ENCODE measurements at regions not wholly inside any gene's neighbourhood (a gene's known extent, or its start where the extent isn't known, plus 50 kb on each side); places are given as distances from the start of the nearest gene placed in this dataset.

DNA sequence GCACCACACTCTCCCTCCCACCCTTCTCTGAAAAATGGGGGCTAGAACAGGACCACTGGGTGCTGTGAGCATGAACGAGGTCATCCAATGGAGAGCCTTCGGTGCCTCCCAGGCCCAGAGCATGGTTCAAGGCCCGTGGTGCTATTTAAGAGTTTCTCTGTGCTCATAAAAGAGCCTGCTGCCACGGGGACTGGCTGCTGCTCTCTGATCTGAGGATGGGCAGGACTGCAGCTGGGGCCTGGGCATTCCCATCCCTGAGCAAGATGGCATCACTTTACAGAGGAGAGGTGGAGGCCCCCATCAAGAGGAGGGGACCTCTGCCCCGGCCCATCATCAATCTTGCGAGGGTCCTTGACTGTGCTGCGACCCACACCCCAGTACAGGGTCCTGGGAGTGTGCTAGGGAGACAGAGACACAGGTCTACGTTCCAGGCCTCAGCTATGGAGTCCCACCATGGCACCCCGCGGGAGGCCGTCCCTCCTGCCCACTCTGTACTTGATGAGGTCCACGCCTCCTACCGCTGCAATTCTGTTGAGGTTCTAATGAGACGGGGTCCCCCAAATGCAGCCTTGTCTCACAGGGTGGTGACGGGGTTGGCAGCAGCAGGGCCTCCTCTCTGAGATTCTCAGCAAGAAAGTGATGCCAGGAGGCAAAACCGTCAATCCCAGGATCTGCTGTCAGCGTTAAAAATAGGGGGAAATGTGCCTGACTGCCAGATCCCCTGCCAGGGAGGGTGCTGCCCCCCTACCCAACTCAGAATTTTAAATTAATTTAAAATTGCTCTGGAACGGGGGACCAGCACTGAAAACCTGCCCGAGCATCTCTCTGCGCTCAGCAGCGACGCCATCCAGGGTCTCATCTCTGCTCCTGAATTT, 405.4 kb downstream of the SHANK2 start:
- TF ChIP-seq TAF1 (IDR thresholded peaks at IDR 0.05; ENCODE audit: low read depth) = no peak
- TF ChIP-seq, protein P1, sequence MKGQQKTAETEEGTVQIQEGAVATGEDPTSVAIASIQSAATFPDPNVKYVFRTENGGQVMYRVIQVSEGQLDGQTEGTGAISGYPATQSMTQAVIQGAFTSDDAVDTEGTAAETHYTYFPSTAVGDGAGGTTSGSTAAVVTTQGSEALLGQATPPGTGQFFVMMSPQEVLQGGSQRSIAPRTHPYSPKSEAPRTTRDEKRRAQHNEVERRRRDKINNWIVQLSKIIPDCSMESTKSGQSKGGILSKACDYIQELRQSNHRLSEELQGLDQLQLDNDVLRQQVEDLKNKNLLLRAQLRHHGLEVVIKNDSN (IDR thresholded peaks at IDR 0.05) = no peak

DNA sequence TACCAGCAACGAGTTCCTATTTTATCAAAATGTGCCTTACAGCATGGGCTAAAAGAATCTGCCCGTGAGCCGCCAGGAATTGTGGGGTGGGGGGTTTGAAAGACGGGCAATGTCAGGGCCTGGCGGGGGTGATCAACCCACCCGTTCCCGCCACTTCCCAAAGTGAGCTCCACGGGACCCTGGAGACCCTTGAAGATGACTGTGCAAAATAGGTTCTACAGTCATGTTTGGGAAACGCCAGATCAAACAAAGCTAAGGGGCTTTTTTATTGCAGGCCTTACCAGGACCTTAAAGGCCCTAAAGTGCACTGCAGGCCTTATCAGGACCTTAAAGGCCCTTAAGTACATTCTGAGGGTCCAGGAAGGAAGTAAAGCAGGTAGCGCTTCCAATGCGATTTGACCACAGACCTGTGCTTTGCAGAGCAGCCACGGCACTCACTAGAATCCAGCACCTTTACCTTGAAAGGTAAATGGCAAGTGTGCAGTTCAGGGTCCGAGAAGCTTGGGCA, 404.1 kb downstream of the SHANK2 start:
- TF ChIP-seq EGR1 (IDR thresholded peaks at IDR 0.05) (no peak), YY1 (IDR thresholded peaks at IDR 0.05; ENCODE audit: low read depth) (no peak), CREB1 (IDR thresholded peaks at IDR 0.05; ENCODE audit: low read depth) (no peak), NFIC (IDR thresholded peaks at IDR 0.05) (no peak), CEBPB (IDR thresholded peaks at IDR 0.05) (no peak), RAD21 (IDR thresholded peaks at IDR 0.05; ENCODE audit: low read depth) (no peak), EP300 (IDR thresholded peaks at IDR 0.05; ENCODE audit: borderline replicate concordance) (no peak), ZBTB7A (IDR thresholded peaks at IDR 0.05; ENCODE audit: low read depth) (no peak), TEAD4 (IDR thresholded peaks at IDR 0.05) (no peak), TAF1 (IDR thresholded peaks at IDR 0.05; ENCODE audit: low read depth) (no peak), TCF12 (IDR thresholded peaks at IDR 0.05; ENCODE audit: low read depth) (no peak), FOXM1 (IDR thresholded peaks at IDR 0.05; ENCODE audit: borderline replicate concordance, low read depth) (no peak)
- TF ChIP-seq, protein P1 (IDR thresholded peaks at IDR 0.05) = no peak

DNA sequence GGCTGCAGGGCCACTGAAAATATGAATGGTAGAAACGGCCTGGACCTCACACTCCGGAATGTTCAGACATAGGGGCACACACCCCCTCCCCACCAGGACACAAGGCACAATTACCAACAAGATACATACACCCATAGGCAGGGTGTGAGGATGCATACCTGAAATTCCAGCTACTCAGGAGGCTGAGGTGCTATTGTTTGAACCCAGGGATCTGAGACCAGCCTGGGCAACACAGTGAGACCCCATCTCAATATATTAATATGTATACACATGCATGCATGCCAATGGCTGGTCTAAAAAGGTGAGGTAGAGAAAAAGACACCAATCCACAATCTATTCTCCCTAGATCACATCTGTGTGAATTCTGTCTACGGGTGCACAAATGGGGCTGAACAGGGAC, 403.3 kb downstream of the SHANK2 start:
- TF ChIP-seq EGR1 (IDR thresholded peaks at IDR 0.05) (no peak), CEBPB (IDR thresholded peaks at IDR 0.05) (no peak), TCF12 (IDR thresholded peaks at IDR 0.05; ENCODE audit: low read depth) (no peak), NFIC (IDR thresholded peaks at IDR 0.05) (no peak), RAD21 (IDR thresholded peaks at IDR 0.05; ENCODE audit: low read depth) (no peak)
- TF ChIP-seq, protein P2, sequence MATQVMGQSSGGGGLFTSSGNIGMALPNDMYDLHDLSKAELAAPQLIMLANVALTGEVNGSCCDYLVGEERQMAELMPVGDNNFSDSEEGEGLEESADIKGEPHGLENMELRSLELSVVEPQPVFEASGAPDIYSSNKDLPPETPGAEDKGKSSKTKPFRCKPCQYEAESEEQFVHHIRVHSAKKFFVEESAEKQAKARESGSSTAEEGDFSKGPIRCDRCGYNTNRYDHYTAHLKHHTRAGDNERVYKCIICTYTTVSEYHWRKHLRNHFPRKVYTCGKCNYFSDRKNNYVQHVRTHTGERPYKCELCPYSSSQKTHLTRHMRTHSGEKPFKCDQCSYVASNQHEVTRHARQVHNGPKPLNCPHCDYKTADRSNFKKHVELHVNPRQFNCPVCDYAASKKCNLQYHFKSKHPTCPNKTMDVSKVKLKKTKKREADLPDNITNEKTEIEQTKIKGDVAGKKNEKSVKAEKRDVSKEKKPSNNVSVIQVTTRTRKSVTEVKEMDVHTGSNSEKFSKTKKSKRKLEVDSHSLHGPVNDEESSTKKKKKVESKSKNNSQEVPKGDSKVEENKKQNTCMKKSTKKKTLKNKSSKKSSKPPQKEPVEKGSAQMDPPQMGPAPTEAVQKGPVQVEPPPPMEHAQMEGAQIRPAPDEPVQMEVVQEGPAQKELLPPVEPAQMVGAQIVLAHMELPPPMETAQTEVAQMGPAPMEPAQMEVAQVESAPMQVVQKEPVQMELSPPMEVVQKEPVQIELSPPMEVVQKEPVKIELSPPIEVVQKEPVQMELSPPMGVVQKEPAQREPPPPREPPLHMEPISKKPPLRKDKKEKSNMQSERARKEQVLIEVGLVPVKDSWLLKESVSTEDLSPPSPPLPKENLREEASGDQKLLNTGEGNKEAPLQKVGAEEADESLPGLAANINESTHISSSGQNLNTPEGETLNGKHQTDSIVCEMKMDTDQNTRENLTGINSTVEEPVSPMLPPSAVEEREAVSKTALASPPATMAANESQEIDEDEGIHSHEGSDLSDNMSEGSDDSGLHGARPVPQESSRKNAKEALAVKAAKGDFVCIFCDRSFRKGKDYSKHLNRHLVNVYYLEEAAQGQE (IDR thresholded peaks at IDR 0.05; ENCODE audit: low read depth) = no peak

DNA sequence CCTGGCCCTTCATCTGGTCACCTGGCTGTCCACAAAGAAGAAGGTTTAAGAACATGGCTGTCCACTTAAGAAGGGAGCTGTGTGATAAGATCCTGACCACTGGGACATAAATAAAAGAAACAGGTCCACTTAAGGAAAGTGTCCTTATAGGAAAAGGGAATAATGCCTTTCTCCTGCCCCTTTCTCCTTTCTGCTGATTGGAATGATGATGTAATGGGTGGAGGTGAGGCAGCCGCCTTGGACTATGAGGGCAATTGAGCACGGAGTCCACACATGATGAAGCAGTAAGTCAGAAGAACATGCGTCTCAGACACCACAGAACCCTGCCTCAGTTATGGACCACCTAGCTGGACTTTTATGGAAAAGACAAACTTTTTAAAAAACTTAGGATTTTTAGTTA, 401.1 kb downstream of the SHANK2 start:
- TF ChIP-seq, protein P2 (IDR thresholded peaks at IDR 0.05; ENCODE audit: low read depth) = no peak
- TF ChIP-seq YY1 (IDR thresholded peaks at IDR 0.05; ENCODE audit: low read depth) (no peak), TAF1 (IDR thresholded peaks at IDR 0.05; ENCODE audit: low read depth) (no peak), RAD21 (IDR thresholded peaks at IDR 0.05; ENCODE audit: low read depth) (no peak), ZBTB7A (IDR thresholded peaks at IDR 0.05; ENCODE audit: low read depth) (no peak), FOXM1 (IDR thresholded peaks at IDR 0.05; ENCODE audit: borderline replicate concordance, low read depth) (no peak), TEAD4 (IDR thresholded peaks at IDR 0.05) (no peak), CEBPB (IDR thresholded peaks at IDR 0.05) (no peak), EP300 (IDR thresholded peaks at IDR 0.05; ENCODE audit: borderline replicate concordance) (no peak), TCF12 (IDR thresholded peaks at IDR 0.05; ENCODE audit: low read depth) (no peak)
- TF ChIP-seq, protein P3, sequence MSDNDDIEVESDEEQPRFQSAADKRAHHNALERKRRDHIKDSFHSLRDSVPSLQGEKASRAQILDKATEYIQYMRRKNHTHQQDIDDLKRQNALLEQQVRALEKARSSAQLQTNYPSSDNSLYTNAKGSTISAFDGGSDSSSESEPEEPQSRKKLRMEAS (IDR thresholded peaks at IDR 0.05) = no peak

DNA sequence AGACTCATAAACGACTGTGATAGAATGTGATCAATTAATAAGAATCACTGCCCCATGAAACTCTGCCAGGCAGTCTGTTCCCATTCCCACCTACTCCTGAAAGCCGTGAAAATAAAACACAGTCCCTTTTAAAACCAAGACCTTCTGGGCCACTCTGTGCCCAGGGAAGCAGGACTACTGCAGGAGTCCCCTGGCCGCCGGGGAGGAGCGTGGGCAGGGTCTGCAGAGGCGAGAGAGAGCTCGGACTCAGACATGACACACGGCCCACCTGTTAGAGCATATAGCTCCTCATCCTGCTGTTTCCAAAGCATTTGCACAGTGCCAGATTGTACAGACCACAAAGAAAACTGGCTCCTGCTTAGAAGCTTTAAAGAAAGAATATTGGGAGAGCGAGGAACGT, 400.5 kb downstream of the SHANK2 start:
- TF ChIP-seq CEBPB (IDR thresholded peaks at IDR 0.05) (no peak), FOXM1 (IDR thresholded peaks at IDR 0.05; ENCODE audit: borderline replicate concordance, low read depth) (no peak), CREB1 (IDR thresholded peaks at IDR 0.05; ENCODE audit: low read depth) (no peak), RAD21 (IDR thresholded peaks at IDR 0.05; ENCODE audit: low read depth) (no peak), YY1 (IDR thresholded peaks at IDR 0.05; ENCODE audit: low read depth) (no peak), ZBTB7A (IDR thresholded peaks at IDR 0.05; ENCODE audit: low read depth) (no peak), TEAD4 (IDR thresholded peaks at IDR 0.05) (no peak), NFIC (IDR thresholded peaks at IDR 0.05) (no peak), EGR1 (IDR thresholded peaks at IDR 0.05) (no peak), TCF12 (IDR thresholded peaks at IDR 0.05; ENCODE audit: low read depth) (no peak), TAF1 (IDR thresholded peaks at IDR 0.05; ENCODE audit: low read depth) (no peak), EP300 (IDR thresholded peaks at IDR 0.05; ENCODE audit: borderline replicate concordance) (no peak)
- TF ChIP-seq, protein P3 (IDR thresholded peaks at IDR 0.05) = no peak
- TF ChIP-seq, protein P1 (IDR thresholded peaks at IDR 0.05) = no peak
- TF ChIP-seq, protein P2 (IDR thresholded peaks at IDR 0.05; ENCODE audit: low read depth) = no peak
